ENCODE measurements at regions not wholly inside any gene's neighbourhood (a gene's known extent, or its start where the extent isn't known, plus 50 kb on each side); places are given as distances from the start of the nearest gene placed in this dataset.

DNA sequence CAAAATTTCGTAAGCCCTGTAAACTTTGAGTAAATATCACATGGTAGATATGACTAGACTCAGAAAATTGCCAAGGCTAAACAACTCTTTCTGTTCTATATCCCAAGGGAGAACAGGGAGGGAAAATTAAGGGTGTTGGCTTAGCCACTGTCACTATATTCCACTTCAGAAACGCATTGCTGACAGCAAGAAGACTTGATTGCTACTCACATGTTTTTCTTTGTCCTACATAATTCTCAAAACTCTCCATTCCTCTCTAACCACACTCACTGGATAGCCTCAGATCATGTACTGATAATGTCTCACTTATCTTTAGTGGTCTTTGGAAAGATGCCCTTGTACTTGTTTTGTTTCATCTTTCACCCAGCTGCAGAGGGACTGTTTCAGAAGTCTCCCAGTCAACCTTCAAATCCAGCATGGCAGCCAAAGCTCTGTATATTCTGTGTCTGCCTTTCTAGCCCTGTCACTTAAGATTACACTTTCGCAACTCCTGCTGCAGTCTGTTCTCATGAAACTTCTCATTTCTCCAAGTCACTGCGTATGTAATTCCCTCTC is 582.4 kb upstream of the FZD8 start:
- DNase-seq (ENCODE audit: low read depth) = peak; percentile 96

- DNase-seq (ENCODE audit: low read depth) = no peak
These were observed 579.0 kb upstream of the FZD8 start for GRCh38 chr10:36221101-36221500.

DNA sequence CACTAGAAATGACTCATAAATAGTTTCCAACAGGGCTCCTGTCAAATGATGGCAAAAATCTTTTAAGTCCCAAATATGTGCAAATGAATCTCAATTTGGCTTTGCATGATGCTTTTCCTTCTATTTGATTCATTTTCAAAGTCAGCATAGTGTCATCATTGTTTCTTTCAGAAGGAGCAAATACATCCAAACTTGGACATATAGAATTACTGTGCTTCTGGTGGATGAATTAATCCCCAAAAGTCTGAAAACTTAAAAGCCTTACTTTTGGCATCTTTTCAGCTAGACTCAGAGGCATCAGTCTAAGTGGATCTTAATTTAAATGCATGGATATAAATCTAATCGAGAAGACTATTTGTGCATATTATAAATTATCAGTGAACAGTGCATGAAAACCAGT is 578.1 kb upstream of the FZD8 start:
- DNase-seq (ENCODE audit: low read depth) = no peak

GRCh38 chr10:36211856-36212255 is 569.8 kb upstream of the FZD8 start:
- DNase-seq (ENCODE audit: low read depth) = no peak

DNA sequence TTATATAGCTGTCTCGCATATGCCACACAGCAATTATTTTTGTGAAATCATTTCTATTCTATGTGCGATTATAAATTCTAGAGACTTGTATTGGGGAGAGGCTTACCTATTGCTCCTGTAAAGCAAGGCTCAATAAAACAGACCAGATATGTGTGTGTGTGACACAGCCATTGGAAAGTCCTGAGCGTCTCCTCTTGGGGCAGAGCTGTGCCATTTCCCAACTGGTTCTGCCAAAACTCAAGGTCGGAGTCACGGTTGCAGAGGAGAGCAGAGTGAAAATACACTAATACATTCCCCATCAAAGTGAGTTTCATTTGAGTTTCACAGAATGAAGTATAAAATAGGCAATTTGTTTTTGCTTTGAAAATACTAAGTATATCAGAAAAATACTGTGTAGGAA is 567.4 kb upstream of the FZD8 start:
- DNase-seq (ENCODE audit: low read depth) = no peak

DNA sequence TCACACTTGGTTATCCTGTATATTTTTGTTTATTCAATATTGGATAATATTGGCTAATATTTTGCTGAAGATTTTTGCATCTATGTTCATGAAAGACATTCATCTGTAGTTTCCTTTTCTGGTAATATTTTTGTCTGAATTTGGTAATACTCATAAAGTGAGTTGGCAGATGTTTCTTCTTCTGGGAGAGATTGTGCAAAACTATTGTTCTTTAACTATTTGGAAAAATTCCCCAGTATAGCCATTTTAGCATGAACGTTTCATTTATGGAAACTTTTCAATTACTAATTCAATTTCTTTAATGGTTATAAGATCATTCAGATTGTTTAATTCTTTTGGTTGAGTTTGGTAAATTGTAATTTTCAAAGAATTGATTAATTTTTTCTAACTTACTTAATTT is 560.8 kb upstream of the FZD8 start:
- DNase-seq (ENCODE audit: low read depth) = no peak

- DNase-seq (ENCODE audit: low read depth) = no peak
These were observed 558.5 kb upstream of the FZD8 start for GRCh38 chr10:36200577-36200976.

- DNase-seq (ENCODE audit: low read depth) = no peak
These were observed 556.2 kb upstream of the FZD8 start for GRCh38 chr10:36198322-36198721.

DNA sequence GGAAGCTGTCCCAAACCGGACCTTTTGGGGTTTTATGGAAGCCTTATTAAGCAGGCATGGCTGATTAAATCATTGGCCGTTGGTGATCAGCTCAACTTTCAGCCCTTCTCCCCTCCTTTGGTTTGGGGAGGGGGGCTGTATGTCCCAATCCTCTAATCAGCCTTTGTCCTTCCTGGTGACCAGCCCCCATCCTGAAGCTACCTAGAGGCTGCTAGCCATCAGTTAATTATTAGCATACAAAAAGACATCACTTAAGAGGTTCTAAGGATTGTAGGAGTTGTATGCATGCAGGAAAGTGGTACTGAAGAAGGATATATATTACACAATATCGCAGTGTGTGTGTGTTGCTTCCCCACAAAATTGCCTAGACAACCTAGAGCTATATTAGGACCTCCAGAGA is 553.3 kb upstream of the FZD8 start:
- DNase-seq (ENCODE audit: low read depth) = no peak

DNA sequence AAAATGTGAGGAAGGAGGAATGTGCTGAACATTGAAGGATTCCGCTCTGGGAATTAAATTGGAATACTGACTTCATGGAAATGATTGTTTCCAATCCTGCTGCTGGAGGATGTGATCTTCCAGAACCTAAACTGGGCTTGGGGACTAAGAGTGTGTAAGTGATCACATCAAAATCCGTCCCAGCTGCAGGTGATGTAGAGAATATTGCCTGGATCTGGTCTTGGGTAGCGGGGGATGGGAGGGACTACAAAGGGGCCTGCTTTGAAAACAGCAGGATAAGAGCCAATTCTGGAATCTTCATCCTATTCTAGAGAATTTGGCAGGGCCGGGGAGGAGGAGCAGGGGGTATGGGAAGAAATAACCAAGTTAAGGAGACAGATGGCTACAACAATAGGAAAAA is 552.2 kb upstream of the FZD8 start:
- no peak for DNase-seq (ENCODE audit: low read depth)

GRCh38 chr10:36191009-36191408 is 548.9 kb upstream of the FZD8 start:
- no peak for DNase-seq (ENCODE audit: low read depth)

- no peak for DNase-seq (ENCODE audit: low read depth)
These were observed 546.4 kb upstream of the FZD8 start for GRCh38 chr10:36188461-36188860.

GRCh38 chr10:36188080-36188453 is 546.0 kb upstream of the FZD8 start:
- no peak for DNase-seq (ENCODE audit: low read depth)

DNA sequence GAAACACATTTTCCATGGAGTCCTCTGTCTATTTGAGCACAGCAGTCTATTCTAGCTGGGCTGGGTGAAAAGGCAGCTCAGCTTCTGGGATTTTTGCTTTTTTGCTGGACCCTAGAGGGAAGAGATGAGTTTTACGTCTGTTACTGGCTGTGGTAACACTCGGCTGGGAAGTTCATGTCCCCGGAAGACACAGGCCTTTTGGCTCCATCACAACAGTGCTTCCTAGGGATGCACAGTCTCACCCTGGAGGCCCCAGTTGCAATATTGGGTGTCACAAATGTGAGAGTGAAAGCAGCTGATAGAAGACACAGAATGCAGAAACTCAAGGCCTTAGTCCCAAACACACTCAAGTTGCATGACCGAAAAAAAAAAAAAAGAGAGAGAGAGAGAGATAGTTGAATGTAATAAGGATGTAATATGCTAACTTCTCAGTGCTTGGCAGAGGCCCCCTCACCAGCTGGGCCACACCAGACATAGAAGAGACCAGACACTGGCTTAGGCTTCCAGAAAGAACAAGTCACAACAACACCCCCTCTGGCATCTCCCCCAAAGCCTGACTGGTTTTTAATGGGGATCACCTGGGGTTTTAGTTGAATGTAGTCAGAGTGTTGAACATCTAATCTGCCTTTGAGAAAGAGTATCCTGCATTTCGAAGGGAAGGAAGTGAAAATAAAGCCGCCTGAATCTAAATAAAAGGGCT is 545.4 kb upstream of the FZD8 start:
- no peak for DNase-seq (ENCODE audit: low read depth)

GRCh38 chr10:36185097-36185496 is 543.0 kb upstream of the FZD8 start:
- DNase-seq (ENCODE audit: low read depth) = no peak

GRCh38 chr10:36183726-36184125 is 541.6 kb upstream of the FZD8 start:
- peak; percentile 20 for DNase-seq (ENCODE audit: low read depth)

GRCh38 chr10:36183056-36183455 is 541.0 kb upstream of the FZD8 start:
- DNase-seq (ENCODE audit: low read depth) = no peak

DNA sequence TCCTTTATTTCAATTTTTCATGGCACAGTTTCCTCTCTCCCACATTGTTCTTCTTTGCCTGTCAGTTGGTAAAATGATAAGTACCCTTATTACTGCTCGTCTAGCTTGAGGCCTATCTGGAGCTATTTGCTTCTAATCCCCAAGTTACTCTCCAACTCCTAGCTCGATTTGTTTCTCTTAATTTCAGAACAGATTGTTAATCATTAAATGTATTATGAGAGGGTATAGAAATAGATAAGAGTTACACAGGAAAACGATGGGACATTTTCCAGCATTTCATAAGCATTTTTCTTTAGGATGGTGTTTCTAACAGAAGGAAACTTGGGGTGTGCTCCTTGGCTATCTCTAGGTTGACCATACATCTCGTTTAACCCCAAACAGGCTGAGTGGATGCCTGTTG is 540.5 kb upstream of the FZD8 start:
- no peak for DNase-seq (ENCODE audit: low read depth)

DNA sequence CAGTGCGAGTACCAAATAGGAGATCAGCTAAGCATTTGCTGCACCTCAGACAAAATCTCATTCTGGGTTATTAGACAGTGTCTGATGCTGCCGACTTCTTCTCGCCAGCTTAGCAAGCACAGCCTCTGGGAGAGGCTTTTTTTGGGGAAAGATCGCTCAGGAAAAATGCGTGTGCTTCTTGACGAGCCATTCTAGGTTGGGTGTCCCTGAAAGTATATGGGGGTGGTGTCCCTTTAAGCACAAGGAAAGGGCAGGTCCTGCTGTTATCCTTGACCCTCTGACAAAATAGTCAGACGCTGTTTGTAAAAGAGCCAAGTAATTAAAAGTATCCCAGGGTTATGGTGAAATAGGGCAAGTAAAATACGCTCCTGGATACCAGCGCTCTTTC is 540.1 kb upstream of the FZD8 start:
- DNase-seq (ENCODE audit: low read depth) = no peak

- peak; percentile 35 for DNase-seq (ENCODE audit: low read depth)
These were observed 539.5 kb upstream of the FZD8 start for GRCh38 chr10:36181426-36182178.

GRCh38 chr10:36178616-36179015 is 536.5 kb upstream of the FZD8 start:
- DNase-seq (ENCODE audit: low read depth) = no peak

GRCh38 chr10:36177071-36177470 is 535.0 kb upstream of the FZD8 start:
- DNase-seq (ENCODE audit: low read depth) = no peak

- DNase-seq (ENCODE audit: low read depth) = no peak
These were observed 533.9 kb upstream of the FZD8 start for GRCh38 chr10:36175954-36176353.

DNA sequence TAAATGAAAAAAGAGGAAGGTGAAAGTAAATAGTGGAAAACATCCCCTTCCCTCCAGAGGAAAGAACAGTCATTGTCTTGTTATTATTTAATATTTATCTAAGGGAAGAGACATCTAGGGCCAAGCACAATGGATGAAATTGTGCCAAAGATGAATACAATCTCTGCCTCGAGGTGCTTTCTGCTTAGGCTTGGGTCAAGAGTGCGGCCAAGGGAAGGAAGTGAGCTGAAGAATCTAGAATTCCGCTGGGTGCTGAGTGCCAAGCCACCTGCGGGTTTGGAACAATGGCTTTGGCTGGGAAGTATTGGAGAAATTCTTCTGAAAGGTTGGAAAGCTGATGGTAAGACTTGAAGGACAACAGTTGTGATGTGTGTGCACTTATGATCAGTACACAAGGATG is 531.3 kb upstream of the FZD8 start:
- DNase-seq (ENCODE audit: low read depth) = no peak

Data from amniotic epithelial cell (primary cell).